Stimulated activated CD4-positive, alpha-beta T cell treated with anti-CD3 and anti-CD28 coated beads, Interleukin-4, amount 100 ng/mL, for 4 hours (primary cell): ENCODE measurements at regions not wholly inside any gene's neighbourhood (a gene's known extent, or its start where the extent isn't known, plus 50 kb on each side); places are given as distances from the start of the nearest gene placed in this dataset.
"Not testable (repeated sequence)": the region's sequence is repeated elsewhere in the genome, so short reads cannot be mapped to it uniquely, and the experiment has no call there.

Experiments
- DNase-seq, 2 experiments: peaks; one replicate each; pipeline ENCODE4 v3.0.0-alpha.2; 2020

- no peak for DNase-seq
Measured at GRCh38 chr6:21773576-21773968, 180.0 kb downstream of the SOX4 start.

- DNase-seq = no peak
Measured at GRCh38 chr6:21777846-21778245, 184.3 kb downstream of the SOX4 start.

GRCh38 chr6:21780141-21780540, 186.6 kb downstream of the SOX4 start:
- no peak for DNase-seq

- DNase-seq = no peak
Measured at GRCh38 chr6:21780679-21781078, 187.1 kb downstream of the SOX4 start.

- no peak for DNase-seq
Measured at GRCh38 chr6:21781128-21781527, 187.6 kb downstream of the SOX4 start.

GRCh38 chr6:21785164-21785563, 191.6 kb downstream of the SOX4 start:
- no peak for DNase-seq

GRCh38 chr6:21791056-21791455, 197.5 kb downstream of the SOX4 start:
- DNase-seq = no peak

- DNase-seq = no peak
Measured at GRCh38 chr6:21791581-21791980, 198.0 kb downstream of the SOX4 start.

GRCh38 chr6:21792177-21792576, 198.6 kb downstream of the SOX4 start:
- DNase-seq = no peak

- not testable (repeated sequence) for DNase-seq
Measured at GRCh38 chr6:21796979-21797378, 203.4 kb downstream of the SOX4 start.

GRCh38 chr6:21798468-21798867, 204.9 kb downstream of the SOX4 start:
- no peak for DNase-seq

GRCh38 chr6:21800330-21800729, 206.8 kb downstream of the SOX4 start:
- no peak for DNase-seq

- DNase-seq = no peak
Measured at GRCh38 chr6:21800948-21801438, 207.4 kb downstream of the SOX4 start.

GRCh38 chr6:21801446-21802174, 208.1 kb downstream of the SOX4 start:
- no peak for DNase-seq

GRCh38 chr6:21802175-21802822, 208.7 kb downstream of the SOX4 start:
- DNase-seq = no peak

- DNase-seq = no peak
Measured at GRCh38 chr6:21804941-21805610, 211.5 kb downstream of the SOX4 start.

- DNase-seq = no peak
Measured at GRCh38 chr6:21807299-21808044, 213.9 kb downstream of the SOX4 start.

GRCh38 chr6:21808045-21808470, 214.5 kb downstream of the SOX4 start:
- no peak for DNase-seq

GRCh38 chr6:21808551-21809242, 215.1 kb downstream of the SOX4 start:
- DNase-seq = no peak

- DNase-seq = no peak
Measured at GRCh38 chr6:21811484-21811883, 217.9 kb downstream of the SOX4 start.

- DNase-seq = no peak
Measured at GRCh38 chr6:21816231-21816630, 222.7 kb downstream of the SOX4 start.

GRCh38 chr6:21820442-21820841, 226.9 kb downstream of the SOX4 start:
- DNase-seq = no peak

- DNase-seq = no peak
Measured at GRCh38 chr6:21823371-21823770, 229.8 kb downstream of the SOX4 start.
